GM19238 (cell line): ENCODE measurements at regions not wholly inside any gene's neighbourhood (a gene's known extent, or its start where the extent isn't known, plus 50 kb on each side); places are given as distances from the start of the nearest gene placed in this dataset.

Experiments
- DNase-seq: peaks from one replicate; pipeline ENCODE4 v3.0.0; 2011; ENCODE audit warnings: low spot score; ENCODE audit not compliant: insufficient read length

GRCh38 chr6:113287396-113287795, 569.7 kb upstream of the MARCKS start:
- DNase-seq, result no peak

GRCh38 chr6:113288409-113288808, 568.7 kb upstream of the MARCKS start:
- DNase-seq, result no peak

- no peak for DNase-seq
These were observed 568.0 kb upstream of the MARCKS start for GRCh38 chr6:113289166-113289565.

GRCh38 chr6:113290684-113291083, 566.5 kb upstream of the MARCKS start:
- DNase-seq, result no peak

GRCh38 chr6:113291751-113292445, 565.2 kb upstream of the MARCKS start:
- DNase-seq, result no peak

- DNase-seq, result no peak
These were observed 564.3 kb upstream of the MARCKS start for GRCh38 chr6:113292646-113293422.

- no peak for DNase-seq
These were observed 563.8 kb upstream of the MARCKS start for GRCh38 chr6:113293423-113293740.

GRCh38 chr6:113299531-113299930, 557.6 kb upstream of the MARCKS start:
- DNase-seq, result no peak

- no peak for DNase-seq
These were observed 555.5 kb upstream of the MARCKS start for GRCh38 chr6:113301651-113302050.

- DNase-seq, result no peak
These were observed 553.0 kb upstream of the MARCKS start for GRCh38 chr6:113304116-113304515.

- no peak for DNase-seq
These were observed 550.5 kb upstream of the MARCKS start for GRCh38 chr6:113306552-113307145.

- no peak for DNase-seq
These were observed 548.9 kb upstream of the MARCKS start for GRCh38 chr6:113308266-113308665.

GRCh38 chr6:113313841-113314240, 543.3 kb upstream of the MARCKS start:
- DNase-seq, result no peak

GRCh38 chr6:113315165-113315564, 542.0 kb upstream of the MARCKS start:
- no peak for DNase-seq

GRCh38 chr6:113315879-113316278, 541.3 kb upstream of the MARCKS start:
- no peak for DNase-seq

GRCh38 chr6:113317442-113317841, 539.7 kb upstream of the MARCKS start:
- no peak for DNase-seq

GRCh38 chr6:113317891-113318574, 539.1 kb upstream of the MARCKS start:
- no peak for DNase-seq

- no peak for DNase-seq
These were observed 538.6 kb upstream of the MARCKS start for GRCh38 chr6:113318575-113318917.

GRCh38 chr6:113320653-113321052, 536.5 kb upstream of the MARCKS start:
- DNase-seq, result no peak

- no peak for DNase-seq
These were observed 530.4 kb upstream of the MARCKS start for GRCh38 chr6:113326781-113327180.

- no peak for DNase-seq
These were observed 528.2 kb upstream of the MARCKS start for GRCh38 chr6:113328886-113329381.
